ENCODE measurements at regions not wholly inside any gene's neighbourhood (a gene's known extent, or its start where the extent isn't known, plus 50 kb on each side); places are given as distances from the start of the nearest gene placed in this dataset.
"Not testable (repeated sequence)": the region's sequence is repeated elsewhere in the genome, so short reads cannot be mapped to it uniquely, and the experiment has no call there.

GRCh38 chr3:104043001-104043543 is 1323.6 kb upstream of the ALCAM start:
- TF ChIP-seq YY1 (IDR thresholded peaks at IDR 0.05; ENCODE audit: insufficient read depth, insufficient read length); SUZ12 (IDR thresholded peaks at IDR 0.05; ENCODE audit: extremely low read depth, insufficient read depth, insufficient read length); ZNF274 (IDR thresholded peaks at IDR 0.05; ENCODE audit: low read depth, low read length): not testable (repeated sequence)
